ENCODE measurements at regions not wholly inside any gene's neighbourhood (a gene's known extent, or its start where the extent isn't known, plus 50 kb on each side); places are given as distances from the start of the nearest gene placed in this dataset.
A peak's percentile ranks its signal among the peaks of the same experiment; 100 is the strongest.

DNA sequence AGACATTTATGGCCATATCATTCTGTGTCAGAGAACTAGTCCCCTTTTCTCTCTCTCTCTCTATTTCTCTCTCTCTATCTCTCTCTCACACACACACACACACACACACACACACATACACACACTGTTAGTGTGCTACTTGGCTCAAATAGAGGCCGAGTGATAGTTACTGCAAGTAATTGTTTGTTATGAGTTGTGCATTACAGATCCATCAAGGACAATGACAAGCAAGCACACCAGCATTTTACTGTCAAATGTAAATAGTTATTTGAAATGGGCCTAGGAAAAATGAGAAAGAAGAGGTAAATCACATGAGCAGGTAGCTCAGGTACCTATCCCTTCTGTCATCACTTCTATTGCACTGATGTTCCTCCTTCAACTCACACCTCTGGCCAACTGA lies 122.4 kb upstream of the CDH7 start:
- Histone ChIP-seq H2AK5ac (ENCODE audit: low read length) (no peak overlapping the region), H4K8ac (ENCODE audit: low read depth, low read length) (no peak overlapping the region), H3K27ac (ENCODE audit: low read depth, low read length) (no peak overlapping the region), H2BK120ac (ENCODE audit: insufficient read depth, low read length, poor library complexity) (no peak overlapping the region), H4K91ac (ENCODE audit: low read depth, low read length) (no peak overlapping the region), H3K23ac (ENCODE audit: low read length) (no peak overlapping the region), H3K79me2 (ENCODE audit: control insufficient read depth, insufficient read depth, low read length, poor library complexity) (no peaks in the 10 kb centered on the region), H4K12ac (ENCODE audit: low read depth, low read length) (no peak overlapping the region), H3K27me3 (ENCODE audit: insufficient read depth, low read length) (no peaks in the 10 kb centered on the region), H3K14ac (ENCODE audit: low read length) (no peak overlapping the region), H3K4me2 (ENCODE audit: low read length) (no peak overlapping the region), H3K4ac (ENCODE audit: low read depth, low read length) (no peak overlapping the region), H3K9me3 (ENCODE audit: insufficient read depth, low read depth, low read length) (no peaks in the 10 kb centered on the region), H3K36me3 (ENCODE audit: control insufficient read depth in 1 of 2, insufficient read depth in 2 of 2, low read length in 2 of 2) (no peaks in the 10 kb centered on the region), H3K4me1 (ENCODE audit: control insufficient read depth in 1 of 2, insufficient read depth in 2 of 2, low read length in 2 of 2) (no peaks in the 10 kb centered on the region), H3K79me1 (ENCODE audit: low read length) (no peaks in the 10 kb centered on the region), H2BK12ac (ENCODE audit: low read length) (no peak overlapping the region), H3K4me3 (ENCODE audit: low read depth, low read length) (no peak overlapping the region), H2AFZ (ENCODE audit: insufficient read depth, low read length, poor library complexity) (no peak overlapping the region), H2BK5ac (ENCODE audit: low read depth, low read length, poor library complexity) (no peak overlapping the region), H3K18ac (ENCODE audit: low read length) (no peak overlapping the region), H3K9ac (ENCODE audit: low read length) (no peak overlapping the region)
- no CpG with 5 or more reads among the region's 1 CpG for WGBS (ENCODE audit: extremely low coverage, insufficient coverage, insufficient read length)
- DNase-seq, result no peak

DNA sequence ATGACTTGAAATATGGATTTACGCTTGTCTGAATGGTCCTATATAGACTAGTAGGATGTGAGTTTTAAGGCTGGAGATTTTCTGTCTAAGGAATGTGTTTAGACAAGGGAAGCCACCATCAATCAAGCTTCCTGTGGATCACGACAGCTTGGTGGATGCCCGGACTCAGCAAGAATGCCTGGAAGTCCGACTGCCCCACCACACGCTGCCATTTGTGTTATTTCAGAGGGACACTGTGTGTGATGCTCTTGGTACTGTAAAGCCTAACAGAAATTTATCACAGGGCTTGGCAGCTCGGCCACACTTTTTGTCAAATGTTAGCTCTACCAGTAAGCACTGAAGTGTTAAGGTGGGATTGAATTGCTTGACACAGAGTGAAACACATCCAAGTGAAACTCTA lies 127.1 kb upstream of the CDH7 start:
- Histone ChIP-seq H4K8ac (ENCODE audit: low read depth, low read length) (no peak overlapping the region), H3K14ac (ENCODE audit: low read length) (no peak overlapping the region), H3K23ac (ENCODE audit: low read length) (no peak overlapping the region), H3K27ac (ENCODE audit: low read depth, low read length) (no peak overlapping the region), H4K91ac (ENCODE audit: low read depth, low read length) (no peak overlapping the region), H3K9me3 (ENCODE audit: insufficient read depth, low read depth, low read length) (no peaks in the 10 kb centered on the region), H4K12ac (ENCODE audit: low read depth, low read length) (no peak overlapping the region), H2AFZ (ENCODE audit: insufficient read depth, low read length, poor library complexity) (no peak overlapping the region), H3K36me3 (ENCODE audit: control insufficient read depth in 1 of 2, insufficient read depth in 2 of 2, low read length in 2 of 2) (no peaks in the 10 kb centered on the region), H3K4ac (ENCODE audit: low read depth, low read length) (no peak overlapping the region), H2BK120ac (ENCODE audit: insufficient read depth, low read length, poor library complexity) (no peak overlapping the region), H3K18ac (ENCODE audit: low read length) (no peak overlapping the region), H3K4me1 (ENCODE audit: control insufficient read depth in 1 of 2, insufficient read depth in 2 of 2, low read length in 2 of 2) (no peaks in the 10 kb centered on the region), H2AK5ac (ENCODE audit: low read length) (no peak overlapping the region), H3K79me2 (ENCODE audit: control insufficient read depth, insufficient read depth, low read length, poor library complexity) (no peaks in the 10 kb centered on the region), H3K27me3 (ENCODE audit: insufficient read depth, low read length) (no peaks in the 10 kb centered on the region), H3K9ac (ENCODE audit: low read length) (no peak overlapping the region), H2BK12ac (ENCODE audit: low read length) (no peak overlapping the region), H2BK5ac (ENCODE audit: low read depth, low read length, poor library complexity) (no peak overlapping the region), H3K4me3 (ENCODE audit: low read depth, low read length) (no peak overlapping the region), H3K4me2 (ENCODE audit: low read length) (no peak overlapping the region), H3K79me1 (ENCODE audit: low read length) (no peaks in the 10 kb centered on the region)
- no CpG with 5 or more reads among the region's 6 CpGs for WGBS (ENCODE audit: extremely low coverage, insufficient coverage, insufficient read length)
- no peak for DNase-seq

DNA sequence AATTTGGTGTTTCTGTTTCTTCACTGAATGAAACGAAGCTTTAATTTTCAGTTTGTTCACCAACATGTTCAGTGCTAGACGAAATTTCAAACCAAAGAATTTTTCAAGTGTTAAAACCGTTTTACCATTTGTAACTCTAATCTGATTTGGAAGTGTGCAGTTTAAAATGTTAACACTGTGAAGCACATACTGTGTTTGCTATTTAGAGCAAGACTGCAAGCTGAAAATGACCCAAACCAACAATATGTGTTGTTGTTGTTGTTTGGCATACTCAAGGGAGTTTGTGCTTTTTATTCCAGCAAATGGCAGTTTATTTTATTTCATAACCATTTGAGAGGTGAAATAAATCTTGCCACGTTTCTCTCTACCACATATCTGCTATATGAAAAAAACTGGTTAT lies 128.4 kb upstream of the CDH7 start:
- no CpG with 5 or more reads among the region's 4 CpGs for WGBS (ENCODE audit: extremely low coverage, insufficient coverage, insufficient read length)
- Histone ChIP-seq H2BK5ac (ENCODE audit: low read depth, low read length, poor library complexity) (no peak overlapping the region), H2AK5ac (ENCODE audit: low read length) (no peak overlapping the region), H2BK120ac (ENCODE audit: insufficient read depth, low read length, poor library complexity) (no peak overlapping the region), H3K79me1 (ENCODE audit: low read length) (no peaks in the 10 kb centered on the region), H3K27me3 (ENCODE audit: insufficient read depth, low read length) (no peaks in the 10 kb centered on the region), H3K14ac (ENCODE audit: low read length) (no peak overlapping the region), H2BK12ac (ENCODE audit: low read length) (no peak overlapping the region), H4K8ac (ENCODE audit: low read depth, low read length) (no peak overlapping the region), H3K79me2 (ENCODE audit: control insufficient read depth, insufficient read depth, low read length, poor library complexity) (no peaks in the 10 kb centered on the region), H3K36me3 (ENCODE audit: control insufficient read depth in 1 of 2, insufficient read depth in 2 of 2, low read length in 2 of 2) (no peaks in the 10 kb centered on the region), H3K9me3 (ENCODE audit: insufficient read depth, low read depth, low read length) (no peaks in the 10 kb centered on the region), H3K4me2 (ENCODE audit: low read length) (no peak overlapping the region), H3K9ac (ENCODE audit: low read length) (no peak overlapping the region), H3K4me3 (ENCODE audit: low read depth, low read length) (no peak overlapping the region), H3K4ac (ENCODE audit: low read depth, low read length) (no peak overlapping the region), H4K91ac (ENCODE audit: low read depth, low read length) (no peak overlapping the region), H2AFZ (ENCODE audit: insufficient read depth, low read length, poor library complexity) (no peak overlapping the region), H3K23ac (ENCODE audit: low read length) (no peak overlapping the region), H4K12ac (ENCODE audit: low read depth, low read length) (no peak overlapping the region), H3K18ac (ENCODE audit: low read length) (no peak overlapping the region), H3K4me1 (ENCODE audit: control insufficient read depth in 1 of 2, insufficient read depth in 2 of 2, low read length in 2 of 2) (no peaks in the 10 kb centered on the region), H3K27ac (ENCODE audit: low read depth, low read length) (no peak overlapping the region)
- DNase-seq, result no peak

DNA sequence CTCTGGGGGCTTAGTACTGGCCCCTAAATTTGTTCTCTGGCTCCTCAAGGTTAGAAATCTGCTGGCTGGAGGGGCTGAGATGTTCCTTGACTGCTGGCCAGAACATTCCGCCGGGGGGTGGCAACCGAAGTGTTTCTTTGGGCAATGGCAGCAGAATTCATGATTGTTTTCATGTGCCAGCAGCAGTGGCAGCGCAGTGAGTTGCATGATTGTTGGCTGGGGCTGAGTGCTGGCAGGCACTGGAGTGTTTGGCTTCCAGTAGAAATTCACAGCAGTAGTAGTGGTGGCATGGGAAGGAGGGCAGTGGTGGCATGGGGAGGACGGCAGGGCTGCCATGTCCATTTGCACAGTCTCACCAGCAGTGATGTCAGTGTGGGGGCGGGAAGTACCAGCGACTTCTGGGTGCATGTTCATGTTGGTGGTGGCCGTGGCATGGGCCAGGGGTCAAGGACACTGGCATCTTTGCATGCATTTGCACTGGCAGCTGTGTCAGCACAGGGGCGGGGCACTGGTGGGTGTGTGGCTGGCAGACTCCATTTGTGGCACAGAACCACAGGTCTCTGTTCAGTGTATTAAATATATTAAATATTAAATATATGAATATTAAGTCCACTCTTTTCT lies 130.6 kb upstream of the CDH7 start:
- WGBS (ENCODE audit: extremely low coverage, insufficient coverage, insufficient read length), result no CpG with 5 or more reads among the region's 9 CpGs

More for the DNA sequence above, 130.6 kb upstream of the CDH7 start:
- no peak overlapping the region for H2AFZ ChIP-seq (ENCODE audit: insufficient read depth, low read length, poor library complexity)
- DNase-seq, result no peak
- H4K8ac ChIP-seq (ENCODE audit: low read depth, low read length), result no peak overlapping the region
- H3K27ac ChIP-seq (ENCODE audit: low read depth, low read length), result no peak overlapping the region
- H3K27me3 ChIP-seq (ENCODE audit: insufficient read depth, low read length), result no peaks in the 10 kb centered on the region
- H3K36me3 ChIP-seq (ENCODE audit: control insufficient read depth in 1 of 2, insufficient read depth in 2 of 2, low read length in 2 of 2), result no peaks in the 10 kb centered on the region
- H3K9me3 ChIP-seq (ENCODE audit: insufficient read depth, low read depth, low read length), result no peaks in the 10 kb centered on the region
- no peaks in the 10 kb centered on the region for H3K4me1 ChIP-seq (ENCODE audit: control insufficient read depth in 1 of 2, insufficient read depth in 2 of 2, low read length in 2 of 2)
- no peak overlapping the region for H4K91ac ChIP-seq (ENCODE audit: low read depth, low read length)
- peak overlapping the region; percentile 44 for H3K4me3 ChIP-seq (ENCODE audit: low read depth, low read length)
- H2BK12ac ChIP-seq (ENCODE audit: low read length), result no peak overlapping the region
- H2BK5ac ChIP-seq (ENCODE audit: low read depth, low read length, poor library complexity), result no peak overlapping the region
- no peak overlapping the region for H3K4me2 ChIP-seq (ENCODE audit: low read length)
- no peak overlapping the region for H4K12ac ChIP-seq (ENCODE audit: low read depth, low read length)
- H3K14ac ChIP-seq (ENCODE audit: low read length), result no peak overlapping the region
- no peak overlapping the region for H3K18ac ChIP-seq (ENCODE audit: low read length)
- H3K9ac ChIP-seq (ENCODE audit: low read length), result no peak overlapping the region
- H2BK120ac ChIP-seq (ENCODE audit: insufficient read depth, low read length, poor library complexity), result no peak overlapping the region
- H3K79me2 ChIP-seq (ENCODE audit: control insufficient read depth, insufficient read depth, low read length, poor library complexity), result no peaks in the 10 kb centered on the region
- no peaks in the 10 kb centered on the region for H3K79me1 ChIP-seq (ENCODE audit: low read length)
- H3K4ac ChIP-seq (ENCODE audit: low read depth, low read length), result no peak overlapping the region
- H3K23ac ChIP-seq (ENCODE audit: low read length), result no peak overlapping the region
- no peak overlapping the region for H2AK5ac ChIP-seq (ENCODE audit: low read length)

Measured in trophoblast cell (in vitro differentiated cells and primary cell).